Testis (tissue), 2 donors: ENCODE measurements at regions not wholly inside any gene's neighbourhood (a gene's known extent, or its start where the extent isn't known, plus 50 kb on each side); places are given as distances from the start of the nearest gene placed in this dataset.

Source experiments
- POLR2A ChIP-seq: fragments of 450-650 bp; IDR thresholded peaks from one replicate; pipeline ENCODE4 v1.6.1; 2017; ENCODE audit warnings: antibody characterized with exemption, mild to moderate bottlenecking, moderate library complexity
- TF ChIP-seq, protein P1 (sequence below), 3 experiments: fragments of 450-650 bp in 2 of 3; fragments of 200-600 bp in 1 of 3; sonication (generic) in 1 of 3; IDR thresholded peaks; one replicate each; pipeline ENCODE4 v1.5.1; 2016 to 2019; ENCODE audit warnings: antibody characterized with exemption in 3 of 3, mild to moderate bottlenecking in 2 of 3, moderate library complexity in 1 of 3

GRCh38 chr11:10380921-10381320, 74.1 kb upstream of the AMPD3 start:
- TF ChIP-seq, protein P1, sequence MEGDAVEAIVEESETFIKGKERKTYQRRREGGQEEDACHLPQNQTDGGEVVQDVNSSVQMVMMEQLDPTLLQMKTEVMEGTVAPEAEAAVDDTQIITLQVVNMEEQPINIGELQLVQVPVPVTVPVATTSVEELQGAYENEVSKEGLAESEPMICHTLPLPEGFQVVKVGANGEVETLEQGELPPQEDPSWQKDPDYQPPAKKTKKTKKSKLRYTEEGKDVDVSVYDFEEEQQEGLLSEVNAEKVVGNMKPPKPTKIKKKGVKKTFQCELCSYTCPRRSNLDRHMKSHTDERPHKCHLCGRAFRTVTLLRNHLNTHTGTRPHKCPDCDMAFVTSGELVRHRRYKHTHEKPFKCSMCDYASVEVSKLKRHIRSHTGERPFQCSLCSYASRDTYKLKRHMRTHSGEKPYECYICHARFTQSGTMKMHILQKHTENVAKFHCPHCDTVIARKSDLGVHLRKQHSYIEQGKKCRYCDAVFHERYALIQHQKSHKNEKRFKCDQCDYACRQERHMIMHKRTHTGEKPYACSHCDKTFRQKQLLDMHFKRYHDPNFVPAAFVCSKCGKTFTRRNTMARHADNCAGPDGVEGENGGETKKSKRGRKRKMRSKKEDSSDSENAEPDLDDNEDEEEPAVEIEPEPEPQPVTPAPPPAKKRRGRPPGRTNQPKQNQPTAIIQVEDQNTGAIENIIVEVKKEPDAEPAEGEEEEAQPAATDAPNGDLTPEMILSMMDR (IDR thresholded peaks at IDR 0.05), result no peak
- TF ChIP-seq POLR2A, result no peak
